ENCODE measurements at regions not wholly inside any gene's neighbourhood (a gene's known extent, or its start where the extent isn't known, plus 50 kb on each side); places are given as distances from the start of the nearest gene placed in this dataset.
"Not testable (repeated sequence)": the region's sequence is repeated elsewhere in the genome, so short reads cannot be mapped to it uniquely, and the experiment has no call there.

GRCh38 chr19:28577233-28577632 lies 635.7 kb downstream of the UQCRFS1 start:
- DNase-seq (ENCODE audit: low read depth in 1 of 2, low spot score in 1 of 2): no peak

- DNase-seq (ENCODE audit: low read depth in 1 of 2, low spot score in 1 of 2): no peak
These were observed 637.1 kb downstream of the UQCRFS1 start for GRCh38 chr19:28575816-28576215.

GRCh38 chr19:28575312-28575711 lies 637.6 kb downstream of the UQCRFS1 start:
- not testable (repeated sequence) for DNase-seq (ENCODE audit: low read depth in 1 of 2, low spot score in 1 of 2)

GRCh38 chr19:28574212-28574611 lies 638.7 kb downstream of the UQCRFS1 start:
- no peak for DNase-seq (ENCODE audit: low read depth in 1 of 2, low spot score in 1 of 2)

GRCh38 chr19:28569132-28570131 lies 643.5 kb downstream of the UQCRFS1 start:
- no peak for DNase-seq (ENCODE audit: low read depth in 1 of 2, low spot score in 1 of 2)

DNA sequence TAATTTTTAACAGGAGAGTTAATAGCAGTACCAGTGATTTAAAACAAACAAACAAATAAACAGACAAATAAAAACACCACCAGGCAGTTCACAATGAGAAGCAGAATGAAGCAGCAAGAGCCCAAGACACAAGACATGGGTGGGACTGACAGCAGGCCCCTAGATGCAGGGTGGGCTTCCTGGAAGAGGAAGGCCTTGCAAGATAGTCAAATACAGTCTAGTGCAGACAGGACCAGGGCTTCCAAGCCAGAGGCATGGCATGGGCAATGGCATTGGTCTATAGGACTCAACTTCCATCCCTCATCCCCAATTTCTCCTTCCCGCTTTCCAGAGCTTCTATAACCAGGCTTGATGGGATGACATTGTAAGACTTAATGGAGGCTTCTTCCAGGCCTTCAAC lies 645.1 kb downstream of the UQCRFS1 start:
- DNase-seq (ENCODE audit: low read depth in 1 of 2, low spot score in 1 of 2): no peak

DNA sequence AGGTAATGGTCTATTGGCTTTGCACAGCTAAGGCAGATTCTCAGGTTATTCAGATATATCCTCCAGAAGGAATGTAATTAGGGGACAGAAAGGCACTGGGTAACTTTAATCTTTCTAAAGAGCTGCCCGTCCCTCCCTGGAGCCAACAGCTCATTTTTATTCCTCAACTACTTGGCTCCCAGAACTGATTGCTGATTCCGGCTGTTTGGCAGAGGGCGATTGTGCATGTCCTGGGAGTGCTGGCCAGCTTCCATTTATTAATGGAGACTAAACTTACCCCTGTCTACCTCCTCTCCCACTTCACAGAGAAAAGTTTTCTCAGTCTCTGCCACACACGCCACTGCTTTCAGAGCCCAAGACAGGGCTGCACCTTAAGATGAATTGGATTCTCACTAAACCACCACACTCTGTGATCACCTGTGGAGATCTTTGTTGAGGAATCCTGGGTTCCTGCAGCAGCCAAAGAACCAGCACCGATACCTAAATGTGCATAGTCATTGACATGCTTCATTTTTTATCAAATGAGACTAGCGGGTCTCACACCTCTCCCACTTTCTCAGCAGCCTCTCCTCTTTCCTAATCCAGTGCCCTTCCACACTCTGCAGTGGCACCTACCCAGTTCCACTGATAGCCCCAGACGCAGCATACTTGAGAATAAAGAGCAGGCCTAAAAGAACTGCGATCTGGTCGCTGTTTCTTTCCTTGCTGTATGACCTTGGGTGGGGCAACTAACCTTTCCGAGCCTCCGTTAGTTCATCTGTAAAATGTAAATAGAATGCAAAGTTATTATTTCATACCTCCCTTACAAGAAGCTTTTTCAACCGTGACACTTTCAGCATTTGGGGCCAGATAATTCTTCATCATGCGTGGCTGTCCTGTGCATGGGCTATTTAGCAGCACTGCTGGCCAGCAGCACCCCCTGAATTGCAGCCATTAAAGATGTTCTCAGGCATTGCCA lies 648.7 kb downstream of the UQCRFS1 start:
- DNase-seq (ENCODE audit: low read depth in 1 of 2, low spot score in 1 of 2): no peak

- no peak for DNase-seq (ENCODE audit: low read depth in 1 of 2, low spot score in 1 of 2)
These were observed 652.2 kb downstream of the UQCRFS1 start for GRCh38 chr19:28560786-28561185.

- DNase-seq (ENCODE audit: low read depth in 1 of 2, low spot score in 1 of 2): no peak
These were observed 654.2 kb downstream of the UQCRFS1 start for GRCh38 chr19:28558783-28559182.

- DNase-seq (ENCODE audit: low read depth in 1 of 2, low spot score in 1 of 2): no peak
These were observed 656.6 kb downstream of the UQCRFS1 start for GRCh38 chr19:28556371-28556770.

- no peak for DNase-seq (ENCODE audit: low read depth in 1 of 2, low spot score in 1 of 2)
These were observed 657.6 kb downstream of the UQCRFS1 start for GRCh38 chr19:28555317-28555716.

GRCh38 chr19:28554321-28555091 lies 658.4 kb downstream of the UQCRFS1 start:
- DNase-seq (ENCODE audit: low read depth in 1 of 2, low spot score in 1 of 2): no peak

GRCh38 chr19:28553764-28554163 lies 659.2 kb downstream of the UQCRFS1 start:
- no peak for DNase-seq (ENCODE audit: low read depth in 1 of 2, low spot score in 1 of 2)

DNA sequence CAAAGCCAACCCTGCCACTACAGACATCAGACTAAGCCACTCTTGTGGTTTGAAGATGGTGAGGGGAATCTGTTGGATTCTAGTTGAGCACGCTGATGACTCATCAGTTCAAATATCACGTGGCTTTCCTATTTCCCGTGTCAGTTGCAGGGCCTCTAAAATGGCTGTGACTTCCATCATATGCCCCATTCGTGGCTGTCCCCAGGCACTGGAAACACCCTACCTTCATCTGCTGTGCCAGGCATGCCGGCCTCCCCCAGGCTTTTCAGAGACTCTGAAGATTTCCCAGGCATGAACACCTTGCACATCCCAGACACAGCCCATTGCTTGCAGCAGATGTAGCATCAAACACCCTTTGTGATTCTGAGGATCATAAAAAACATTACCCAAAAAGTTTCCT lies 659.9 kb downstream of the UQCRFS1 start:
- no peak for DNase-seq (ENCODE audit: low read depth in 1 of 2, low spot score in 1 of 2)

DNA sequence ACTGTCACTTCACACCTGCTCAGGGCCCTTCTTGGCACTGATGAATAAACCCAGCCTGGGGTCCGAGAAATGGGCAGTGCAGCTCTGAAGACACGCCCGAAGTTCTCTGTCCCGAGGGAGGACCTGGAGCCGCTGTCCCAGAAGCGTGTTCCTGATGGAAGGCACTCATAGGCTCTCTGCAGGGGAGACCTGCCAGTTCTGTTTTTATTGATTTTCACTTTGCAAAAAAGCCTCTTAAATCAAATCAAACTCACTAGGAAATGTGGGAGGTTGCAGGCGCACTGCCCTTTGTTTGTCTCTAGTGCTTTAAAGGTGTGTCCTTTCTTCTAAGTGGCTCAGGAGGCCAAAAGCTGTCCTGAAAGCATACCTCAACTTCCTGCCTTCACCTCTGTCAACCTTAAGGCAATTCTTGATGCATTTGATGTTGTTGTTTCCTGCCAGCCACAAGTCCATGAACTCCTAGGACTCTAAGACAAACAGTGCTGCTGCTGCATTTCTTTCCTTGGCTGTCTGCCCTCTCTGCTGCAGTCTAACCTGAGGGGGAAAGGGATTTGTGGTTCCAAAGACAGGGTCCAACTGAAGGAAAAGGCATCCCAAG lies 663.2 kb downstream of the UQCRFS1 start:
- DNase-seq (ENCODE audit: low read depth in 1 of 2, low spot score in 1 of 2): no peak

DNA sequence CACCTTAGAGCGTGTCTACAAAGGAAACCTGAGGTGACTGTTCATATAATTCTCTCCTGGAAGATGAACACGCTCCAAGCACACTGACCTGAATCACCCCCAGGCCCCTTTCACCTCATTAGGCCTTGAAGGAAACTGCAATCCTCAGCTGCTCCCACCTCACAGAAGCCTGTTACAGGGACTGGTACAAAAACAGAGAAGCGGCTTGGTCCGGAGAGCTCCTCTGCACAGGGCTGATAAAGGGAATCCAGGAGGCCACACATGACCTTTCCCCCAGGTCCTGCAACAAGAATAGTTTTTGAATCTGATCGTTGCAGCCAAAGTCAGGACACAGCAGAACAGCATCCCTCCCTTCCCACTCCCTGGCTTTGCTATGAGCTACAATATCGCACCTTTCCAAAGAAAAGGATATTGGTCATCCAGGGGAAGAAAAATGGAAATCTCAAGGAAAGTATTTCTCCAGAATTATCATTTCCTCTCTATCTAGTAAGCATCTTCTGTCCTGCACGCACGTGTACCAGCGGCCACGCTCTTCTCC lies 666.7 kb downstream of the UQCRFS1 start:
- DNase-seq (ENCODE audit: low read depth in 1 of 2, low spot score in 1 of 2): no peak

DNA sequence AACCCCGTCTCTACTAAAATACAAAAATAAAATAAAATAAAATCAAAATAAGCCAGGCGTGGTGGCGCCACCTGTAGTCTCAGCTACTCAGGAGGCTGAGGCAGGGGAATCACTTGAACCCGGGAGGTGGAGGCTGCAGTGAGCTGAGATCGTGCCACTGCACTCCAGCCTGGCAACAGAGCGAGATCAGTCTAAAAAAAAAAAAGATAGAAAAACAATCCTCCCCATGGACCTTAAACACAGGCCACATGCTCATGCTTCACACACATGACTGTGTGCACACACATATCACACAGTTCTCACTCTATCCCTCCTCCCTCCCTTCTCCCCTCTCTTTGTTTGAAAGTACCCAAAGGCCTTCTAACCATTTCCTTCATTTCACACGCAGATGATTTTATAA lies 667.6 kb downstream of the UQCRFS1 start:
- DNase-seq (ENCODE audit: low read depth in 1 of 2, low spot score in 1 of 2): not testable (repeated sequence)

DNA sequence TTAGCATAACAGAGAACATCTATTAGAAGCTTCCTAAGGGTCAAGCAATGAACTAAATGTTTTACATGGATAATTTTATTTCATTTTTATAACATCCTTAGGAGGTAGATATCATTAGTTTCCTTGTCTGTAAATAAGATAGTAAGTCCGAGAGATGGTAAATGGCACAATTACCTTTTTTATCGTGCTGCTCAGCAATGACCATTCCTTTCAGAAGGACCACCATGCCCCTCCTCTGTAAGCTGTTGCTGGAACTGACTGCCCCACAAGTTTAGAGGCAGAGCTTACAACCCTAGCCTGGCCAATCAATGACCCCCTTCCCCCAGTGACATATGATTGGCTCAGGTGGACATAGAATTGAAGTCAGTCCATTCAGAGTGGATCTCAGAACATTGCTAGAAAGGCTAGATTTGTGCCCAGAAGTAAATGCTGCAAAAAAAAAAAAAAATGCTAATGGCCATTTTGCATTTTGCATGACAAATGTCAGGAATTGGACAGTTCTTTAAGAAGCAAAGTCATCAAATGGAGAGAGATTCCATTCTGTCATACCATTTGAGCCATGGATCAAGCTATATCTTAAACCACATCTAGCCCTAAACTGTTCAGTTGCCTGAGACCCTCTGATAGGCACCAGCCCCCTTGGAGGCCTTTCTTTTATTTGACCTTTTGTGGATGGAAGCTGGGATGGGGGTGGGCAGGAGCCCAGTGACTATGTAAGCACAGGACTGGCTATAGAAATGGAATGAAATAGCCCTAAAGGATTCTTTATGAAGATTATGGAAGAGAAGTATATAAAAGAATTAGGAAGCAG lies 668.3 kb downstream of the UQCRFS1 start:
- no peak for DNase-seq (ENCODE audit: low read depth in 1 of 2, low spot score in 1 of 2)

- DNase-seq (ENCODE audit: low read depth in 1 of 2, low spot score in 1 of 2): no peak
These were observed 669.6 kb downstream of the UQCRFS1 start for GRCh38 chr19:28543244-28543776.
